GM12878 (cell line): ENCODE measurements at regions not wholly inside any gene's neighbourhood (a gene's known extent, or its start where the extent isn't known, plus 50 kb on each side); places are given as distances from the start of the nearest gene placed in this dataset.

Experiments
- ATAC-seq: fragments of 200-7000 bp; cut with Tn5 transposase; 3 replicates; pipeline ENCODE4 v1.9.1; 2020; ENCODE audit warnings: mild to moderate bottlenecking, moderate library complexity
- BruUV-seq: library from RNA; stranded (reverse); fragments of 400-500 nt; replicated peaks from 2 replicates; lab custom pipeline; 2021; lab: Mats Ljungman, UMichigan
- CTCF ChIA-PET: fragments of 300-600 bp; sonication (Branson Sonifier 250); formaldehyde crosslinking; extraction: SDS; loops from one replicate; lab custom pipeline; 2021; ENCODE audit warnings: inconsistent platforms; lab: Yijun Ruan, JAX
- POLR2A ChIA-PET: fragments of 350-600 bp; formaldehyde crosslinking; extraction: SDS; loops from one replicate; lab custom pipeline; 2021; ENCODE audit warnings: inconsistent platforms; lab: Charles Lee
- RAD21 ChIA-PET: fragments of 300-600 bp; sonication (Branson Sonifier 250); formaldehyde crosslinking; loops from one replicate; lab custom pipeline; 2023; ENCODE audit warnings: antibody characterized with exemption; ENCODE audit not compliant: unreplicated experiment; lab: Charles Lee
- SMC1A ChIA-PET: fragments of 300-600 bp; sonication (Branson Sonifier 250); formaldehyde crosslinking; loops from one replicate; lab custom pipeline; 2023; ENCODE audit not compliant: unreplicated experiment, uncharacterized antibody; lab: Charles Lee
- DNase-seq: peaks from one replicate; pipeline ENCODE4 v3.0.0-alpha.2; 2011; ENCODE audit warnings: low read depth, low spot score
- FAIRE-seq: peaks from 3 replicates; lab custom pipeline; 2011; peaks lifted over from hg19 to GRCh38; lab: Jason Lieb, UNC
- H2AFZ ChIP-seq: 2 replicates; pipeline ENCODE4 v1.6.0; 2011; ENCODE audit warnings: low read depth, low read length, control low read depth; ENCODE audit not compliant: control insufficient read depth
- H3K27ac ChIP-seq: 2 replicates; pipeline ENCODE4 v1.5.1; 2011; ENCODE audit warnings: control low read depth; ENCODE audit not compliant: control insufficient read depth, insufficient read depth
- H3K27me3 ChIP-seq, 2 experiments: replicated peaks in 1 of 2; 2 replicates each; pipeline versions ENCODE4 v1.6.0 to v1.6.1; 2011; ENCODE audit warnings: low read length in 1 of 2; ENCODE audit not compliant: control insufficient read depth in 2 of 2, insufficient read depth in 2 of 2
- H3K36me3 ChIP-seq, 2 experiments: 2 replicates each; pipeline ENCODE4 v1.5.1; 2011; ENCODE audit warnings: low read length in 1 of 2; ENCODE audit not compliant: control insufficient read depth in 2 of 2, insufficient read depth in 2 of 2
- H3K4me1 ChIP-seq: 2 replicates; pipeline ENCODE4 v1.6.1; 2011; ENCODE audit warnings: mild to moderate bottlenecking, low read length, moderate library complexity, mixed read lengths; ENCODE audit not compliant: control insufficient read depth, insufficient read depth
- H3K4me2 ChIP-seq: 2 replicates; pipeline ENCODE4 v1.6.0; 2011; ENCODE audit warnings: control low read depth; ENCODE audit not compliant: control insufficient read depth, insufficient read depth
- H3K4me3 ChIP-seq: fragments of 200-600 bp; sonication (generic); 2 replicates; pipeline ENCODE4 v1.5.1; 2016
- H3K79me2 ChIP-seq: 2 replicates; pipeline ENCODE4 v1.6.0; 2011; ENCODE audit warnings: low read length; ENCODE audit not compliant: control insufficient read depth, insufficient read depth
- H3K9ac ChIP-seq: 2 replicates; pipeline ENCODE4 v1.8.0; 2011; ENCODE audit warnings: low read length, control low read depth, mixed read lengths; ENCODE audit not compliant: control insufficient read depth, insufficient read depth
- H3K9me3 ChIP-seq: replicated peaks from 3 replicates; pipeline ENCODE4 v1.5.1; 2011; ENCODE audit warnings: mild to moderate bottlenecking, low read length; ENCODE audit not compliant: control insufficient read depth, insufficient read depth
- H4K20me1 ChIP-seq: 2 replicates; pipeline ENCODE4 v1.6.0; 2011; ENCODE audit not compliant: control insufficient read depth, insufficient read depth
- CBFB ChIP-seq: IDR thresholded peaks from 2 replicates; pipeline ENCODE4 v1.6.1; 2016; ENCODE audit warnings: antibody characterized with exemption, low read depth
- CBX3 ChIP-seq: fragments of 200-600 bp; sonication (generic); IDR thresholded peaks from 2 replicates; pipeline ENCODE4 v1.6.1; 2016; ENCODE audit warnings: low read depth, borderline replicate concordance
- CHD2 ChIP-seq: IDR thresholded peaks from 2 replicates; pipeline ENCODE4 v1.6.1; 2011; ENCODE audit warnings: low read depth, low read length, improper control_type of control experiment, borderline replicate concordance
- EZH2 ChIP-seq: IDR thresholded peaks from 2 replicates; pipeline ENCODE4 v1.6.1; 2012; ENCODE audit warnings: low read depth, mild to moderate bottlenecking, control low read depth, inconsistent platforms, low read length, borderline replicate concordance; ENCODE audit not compliant: control insufficient read depth
- JUNB ChIP-seq: IDR thresholded peaks from 2 replicates; pipeline ENCODE4 v1.6.1; 2016; ENCODE audit warnings: antibody characterized with exemption, mild to moderate bottlenecking
- MXI1 ChIP-seq: fragments of 150-350 bp; IDR thresholded peaks from 2 replicates; pipeline ENCODE4 v1.6.1; 2011; ENCODE audit warnings: low read depth, mild to moderate bottlenecking, inconsistent platforms, low read length, improper control_type of control experiment
- NFXL1 ChIP-seq: fragments of 450-650 bp; IDR thresholded peaks from 2 replicates; pipeline ENCODE4 v1.6.1; 2017; ENCODE audit warnings: antibody characterized with exemption, mild to moderate bottlenecking, borderline replicate concordance
- NR2C1 ChIP-seq: fragments of 450-650 bp; IDR thresholded peaks from 2 replicates; pipeline ENCODE4 v1.6.1; 2017; ENCODE audit warnings: antibody characterized with exemption, mild to moderate bottlenecking, moderate library complexity
- POU2F2 ChIP-seq: IDR thresholded peaks from 3 replicates; pipeline ENCODE4 v1.6.1; 2011; ENCODE audit warnings: low read depth, mild to moderate bottlenecking, low read length, borderline replicate concordance
- RAD21 ChIP-seq: IDR thresholded peaks from 2 replicates; pipeline ENCODE4 v1.6.1; 2011; ENCODE audit warnings: mild to moderate bottlenecking, low read depth, low read length, moderate library complexity; ENCODE audit not compliant: insufficient read depth
- SPI1 ChIP-seq: IDR thresholded peaks from 2 replicates; pipeline ENCODE4 v1.6.1; 2011; ENCODE audit warnings: low read depth, mild to moderate bottlenecking, low read length, moderate library complexity, borderline replicate concordance; ENCODE audit not compliant: insufficient read depth
- TBL1XR1 ChIP-seq: IDR thresholded peaks from 2 replicates; pipeline ENCODE4 v1.6.1; 2012; ENCODE audit warnings: low read depth, low read length, improper control_type of control experiment
- ZNF622 ChIP-seq: fragments of 450-650 bp; IDR thresholded peaks from 2 replicates; pipeline ENCODE4 v1.6.1; 2017; ENCODE audit warnings: mild to moderate bottlenecking, inconsistent platforms
- WGBS: methylation state at CpG from one replicate; pipeline ENCODE4 v1.1.6; 2016; ENCODE audit warnings: low lambda C conversion rate; ENCODE audit not compliant: insufficient replicate concordance, insufficient coverage; ENCODE audit errors: missing lambda C conversion rate; 5-methylcytosine and 5-hydroxymethylcytosine counted together
- in situ Hi-C: fragments of 300-500 bp; cut with MboI; formaldehyde crosslinking; loops from 9 replicates; pipeline ENCODE4 v1.14.3; 2018; ENCODE audit warnings: mixed read lengths
- intact Hi-C: fragments of 100-400 bp; cut with micrococcal nuclease; formaldehyde crosslinking; loops from one replicate; pipeline ENCODE4 v1.14.2; 2022; ENCODE audit not compliant: unreplicated experiment
- TF ChIP-seq, protein P1 (sequence below): fragments of 450-650 bp; IDR thresholded peaks from 2 replicates; pipeline ENCODE4 v1.6.1; 2017; ENCODE audit warnings: mild to moderate bottlenecking, moderate library complexity
- TF ChIP-seq, protein P2 (sequence below): fragments of 450-650 bp; IDR thresholded peaks from 2 replicates; pipeline ENCODE4 v1.6.1; 2016; ENCODE audit warnings: mild to moderate bottlenecking, moderate library complexity, borderline replicate concordance

DNA sequence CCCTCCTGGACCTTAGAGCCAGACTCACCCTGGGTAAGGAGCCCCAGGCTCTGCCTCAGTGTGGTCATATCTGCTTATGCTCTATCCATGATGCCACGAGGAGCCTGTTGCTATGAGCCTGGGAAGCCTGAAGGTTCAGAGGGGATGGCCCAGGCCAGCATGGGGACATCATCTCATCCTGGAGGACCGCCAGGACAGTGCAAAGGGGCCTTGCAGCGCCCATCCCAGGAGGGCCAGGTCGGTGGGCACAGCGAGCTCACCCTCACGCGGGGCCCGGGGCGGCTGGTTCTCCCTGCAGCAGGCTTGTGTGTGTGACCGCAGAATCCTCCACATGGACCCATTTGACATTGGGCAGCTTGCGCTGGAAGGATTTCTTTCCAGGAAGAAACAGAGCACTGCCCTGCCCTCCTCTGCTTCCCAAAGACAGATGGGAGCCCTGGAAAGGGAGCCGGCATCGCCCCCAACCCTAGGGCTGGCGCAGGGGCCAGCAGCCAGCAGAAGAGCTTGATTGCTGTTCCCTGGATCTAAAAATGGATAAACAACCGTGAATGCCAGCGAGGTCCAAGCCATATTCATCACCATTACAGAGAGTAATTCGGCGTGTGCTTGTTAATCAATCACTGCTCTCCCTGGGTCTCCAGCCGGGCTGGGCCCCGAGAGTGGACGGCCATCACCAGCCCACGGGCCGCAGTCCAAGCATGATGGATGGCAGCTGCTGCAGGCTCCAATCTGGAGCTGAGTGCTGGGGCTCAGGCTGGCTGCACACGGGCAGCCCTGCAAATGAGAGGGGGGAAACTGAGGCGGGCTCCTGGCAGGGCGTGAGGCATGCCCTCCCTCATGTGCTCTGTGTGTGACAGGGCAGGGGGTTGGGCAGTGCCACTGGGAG lies 739.7 kb downstream of the BRD1 start:
- ChIA-PET CTCF (no interaction called here), SMC1A (no interaction called here), RAD21 (no interaction called here), POLR2A (no interaction called here)
- no peak overlapping the region for H2AFZ ChIP-seq
- DNase-seq = no peak
- BruUV-seq = no TSS peak
- H3K79me2 ChIP-seq = no peaks in the 10 kb centered on the region
- no peak overlapping the region for H3K4me3 ChIP-seq
- no peaks in the 10 kb centered on the region for H4K20me1 ChIP-seq
- no peak overlapping the region for H3K27ac ChIP-seq
- 42% methylated on average over 24 of the region's 26 CpGs for WGBS
- no peak for FAIRE-seq
- H3K4me1 ChIP-seq = no peaks in the 10 kb centered on the region
- intact Hi-C loops = no loop called here
- H3K36me3 ChIP-seq = no peaks in the 10 kb centered on the region
- no peaks in the 10 kb centered on the region for H3K27me3 ChIP-seq
- no peak overlapping the region for H3K9ac ChIP-seq
- in situ Hi-C loops = no loop called here
- H3K9me3 ChIP-seq = no peaks in the 10 kb centered on the region; the same call in 2 of the 3 replicates
- H3K4me2 ChIP-seq = no peak overlapping the region
- no peak for ATAC-seq
- no peak for TF ChIP-seq ZNF622
- TF ChIP-seq, protein P1, sequence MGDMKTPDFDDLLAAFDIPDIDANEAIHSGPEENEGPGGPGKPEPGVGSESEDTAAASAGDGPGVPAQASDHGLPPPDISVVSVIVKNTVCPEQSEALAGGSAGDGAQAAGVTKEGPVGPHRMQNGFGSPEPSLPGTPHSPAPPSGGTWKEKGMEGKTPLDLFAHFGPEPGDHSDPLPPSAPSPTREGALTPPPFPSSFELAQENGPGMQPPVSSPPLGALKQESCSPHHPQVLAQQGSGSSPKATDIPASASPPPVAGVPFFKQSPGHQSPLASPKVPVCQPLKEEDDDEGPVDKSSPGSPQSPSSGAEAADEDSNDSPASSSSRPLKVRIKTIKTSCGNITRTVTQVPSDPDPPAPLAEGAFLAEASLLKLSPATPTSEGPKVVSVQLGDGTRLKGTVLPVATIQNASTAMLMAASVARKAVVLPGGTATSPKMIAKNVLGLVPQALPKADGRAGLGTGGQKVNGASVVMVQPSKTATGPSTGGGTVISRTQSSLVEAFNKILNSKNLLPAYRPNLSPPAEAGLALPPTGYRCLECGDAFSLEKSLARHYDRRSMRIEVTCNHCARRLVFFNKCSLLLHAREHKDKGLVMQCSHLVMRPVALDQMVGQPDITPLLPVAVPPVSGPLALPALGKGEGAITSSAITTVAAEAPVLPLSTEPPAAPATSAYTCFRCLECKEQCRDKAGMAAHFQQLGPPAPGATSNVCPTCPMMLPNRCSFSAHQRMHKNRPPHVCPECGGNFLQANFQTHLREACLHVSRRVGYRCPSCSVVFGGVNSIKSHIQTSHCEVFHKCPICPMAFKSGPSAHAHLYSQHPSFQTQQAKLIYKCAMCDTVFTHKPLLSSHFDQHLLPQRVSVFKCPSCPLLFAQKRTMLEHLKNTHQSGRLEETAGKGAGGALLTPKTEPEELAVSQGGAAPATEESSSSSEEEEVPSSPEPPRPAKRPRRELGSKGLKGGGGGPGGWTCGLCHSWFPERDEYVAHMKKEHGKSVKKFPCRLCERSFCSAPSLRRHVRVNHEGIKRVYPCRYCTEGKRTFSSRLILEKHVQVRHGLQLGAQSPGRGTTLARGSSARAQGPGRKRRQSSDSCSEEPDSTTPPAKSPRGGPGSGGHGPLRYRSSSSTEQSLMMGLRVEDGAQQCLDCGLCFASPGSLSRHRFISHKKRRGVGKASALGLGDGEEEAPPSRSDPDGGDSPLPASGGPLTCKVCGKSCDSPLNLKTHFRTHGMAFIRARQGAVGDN = no peak
- TF ChIP-seq, protein P2, sequence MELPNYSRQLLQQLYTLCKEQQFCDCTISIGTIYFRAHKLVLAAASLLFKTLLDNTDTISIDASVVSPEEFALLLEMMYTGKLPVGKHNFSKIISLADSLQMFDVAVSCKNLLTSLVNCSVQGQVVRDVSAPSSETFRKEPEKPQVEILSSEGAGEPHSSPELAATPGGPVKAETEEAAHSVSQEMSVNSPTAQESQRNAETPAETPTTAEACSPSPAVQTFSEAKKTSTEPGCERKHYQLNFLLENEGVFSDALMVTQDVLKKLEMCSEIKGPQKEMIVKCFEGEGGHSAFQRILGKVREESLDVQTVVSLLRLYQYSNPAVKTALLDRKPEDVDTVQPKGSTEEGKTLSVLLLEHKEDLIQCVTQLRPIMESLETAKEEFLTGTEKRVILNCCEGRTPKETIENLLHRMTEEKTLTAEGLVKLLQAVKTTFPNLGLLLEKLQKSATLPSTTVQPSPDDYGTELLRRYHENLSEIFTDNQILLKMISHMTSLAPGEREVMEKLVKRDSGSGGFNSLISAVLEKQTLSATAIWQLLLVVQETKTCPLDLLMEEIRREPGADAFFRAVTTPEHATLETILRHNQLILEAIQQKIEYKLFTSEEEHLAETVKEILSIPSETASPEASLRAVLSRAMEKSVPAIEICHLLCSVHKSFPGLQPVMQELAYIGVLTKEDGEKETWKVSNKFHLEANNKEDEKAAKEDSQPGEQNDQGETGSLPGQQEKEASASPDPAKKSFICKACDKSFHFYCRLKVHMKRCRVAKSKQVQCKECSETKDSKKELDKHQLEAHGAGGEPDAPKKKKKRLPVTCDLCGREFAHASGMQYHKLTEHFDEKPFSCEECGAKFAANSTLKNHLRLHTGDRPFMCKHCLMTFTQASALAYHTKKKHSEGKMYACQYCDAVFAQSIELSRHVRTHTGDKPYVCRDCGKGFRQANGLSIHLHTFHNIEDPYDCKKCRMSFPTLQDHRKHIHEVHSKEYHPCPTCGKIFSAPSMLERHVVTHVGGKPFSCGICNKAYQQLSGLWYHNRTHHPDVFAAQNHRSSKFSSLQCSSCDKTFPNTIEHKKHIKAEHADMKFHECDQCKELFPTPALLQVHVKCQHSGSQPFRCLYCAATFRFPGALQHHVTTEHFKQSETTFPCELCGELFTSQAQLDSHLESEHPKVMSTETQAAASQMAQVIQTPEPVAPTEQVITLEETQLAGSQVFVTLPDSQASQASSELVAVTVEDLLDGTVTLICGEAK = no peak
- no peak for TF ChIP-seq EZH2
- no peak for TF ChIP-seq POU2F2
- TF ChIP-seq NR2C1 = no peak
- no peak for TF ChIP-seq CBX3
- no peak for TF ChIP-seq MXI1
- no peak for TF ChIP-seq RAD21
- no peak for TF ChIP-seq JUNB
- no peak for TF ChIP-seq CHD2
- no peak for TF ChIP-seq TBL1XR1
- TF ChIP-seq SPI1 = no peak
- TF ChIP-seq CBFB = no peak
- no peak for TF ChIP-seq NFXL1
